ENCODE measurements at regions not wholly inside any gene's neighbourhood (a gene's known extent, or its start where the extent isn't known, plus 50 kb on each side); places are given as distances from the start of the nearest gene placed in this dataset.
A peak's percentile ranks its signal among the peaks of the same experiment; 100 is the strongest.

DNA sequence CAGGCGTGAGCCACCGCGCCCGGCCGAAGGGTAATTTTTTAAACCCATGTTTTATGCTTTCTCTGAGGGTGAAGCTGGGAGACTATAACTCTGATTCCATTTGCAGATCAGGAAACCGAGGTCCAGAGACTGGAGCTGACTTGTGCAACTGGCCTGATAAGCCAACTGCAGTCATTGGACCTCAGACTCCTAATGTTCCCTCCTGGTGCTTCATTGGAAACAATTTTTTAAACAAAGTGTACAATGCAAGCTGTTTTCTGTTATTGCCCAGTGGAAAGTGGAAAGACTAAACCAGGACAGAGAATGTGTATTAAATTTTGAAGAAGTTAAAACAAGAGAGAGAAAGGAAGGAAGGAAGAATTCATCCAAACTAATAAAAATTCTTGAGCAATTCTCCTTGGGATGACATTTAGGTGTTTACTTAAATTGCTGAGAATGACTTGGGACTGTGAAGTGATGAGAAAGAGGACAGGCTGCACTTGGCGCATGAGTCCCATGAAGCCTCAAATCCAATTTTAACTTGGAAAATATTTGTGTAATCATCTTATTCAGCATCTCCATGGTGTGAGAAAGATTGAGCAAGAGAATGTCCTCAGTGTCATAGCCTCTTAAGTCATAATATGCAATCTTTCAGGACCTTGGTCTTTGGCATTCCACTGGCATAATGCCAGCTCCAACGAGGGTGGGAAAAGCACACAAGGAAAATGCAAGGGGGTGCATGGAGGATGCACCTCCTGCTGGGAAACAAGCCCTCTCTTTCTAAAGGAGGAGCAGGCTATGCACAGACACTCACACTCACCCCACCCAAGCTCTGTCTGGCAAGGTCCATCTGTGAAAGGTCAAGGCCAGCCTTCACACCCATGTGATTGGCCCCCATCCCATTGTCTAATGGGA is 342.0 kb downstream of the SIPA1L2 start:
- no peaks in the 10 kb centered on the region for H3K36me3 ChIP-seq
- H3K4me1 ChIP-seq: peaks cover 0 to 16% (median 0%) of the 10 kb centered on the region in 4 donors
- no peak for TF ChIP-seq POLR2A (IDR thresholded peaks at IDR 0.05)
- TF ChIP-seq CTCF (IDR thresholded peaks at IDR 0.05): no peak
- no peaks in the 10 kb centered on the region for H3K27me3 ChIP-seq
- H3K9me3 ChIP-seq: no peaks in the 10 kb centered on the region
- H3K4me3 ChIP-seq: no peak overlapping the region
- H3K27ac ChIP-seq: no peak overlapping the region
- peak in 1 of 3 donors; percentile 51 for DNase-seq

GRCh38 chr1:232285138-232285537 is 344.8 kb downstream of the SIPA1L2 start:
- DNase-seq: no peak
- Histone ChIP-seq H3K4me3 (no peak overlapping the region), H3K27ac (no peak overlapping the region), H3K27me3 (no peaks in the 10 kb centered on the region), H3K36me3 (no peaks in the 10 kb centered on the region), H3K9me3 (no peaks in the 10 kb centered on the region), H3K4me1 (no peaks in the 10 kb centered on the region)
- no peak for TF ChIP-seq POLR2A (IDR thresholded peaks at IDR 0.05)
- TF ChIP-seq CTCF (IDR thresholded peaks at IDR 0.05): no peak

DNA sequence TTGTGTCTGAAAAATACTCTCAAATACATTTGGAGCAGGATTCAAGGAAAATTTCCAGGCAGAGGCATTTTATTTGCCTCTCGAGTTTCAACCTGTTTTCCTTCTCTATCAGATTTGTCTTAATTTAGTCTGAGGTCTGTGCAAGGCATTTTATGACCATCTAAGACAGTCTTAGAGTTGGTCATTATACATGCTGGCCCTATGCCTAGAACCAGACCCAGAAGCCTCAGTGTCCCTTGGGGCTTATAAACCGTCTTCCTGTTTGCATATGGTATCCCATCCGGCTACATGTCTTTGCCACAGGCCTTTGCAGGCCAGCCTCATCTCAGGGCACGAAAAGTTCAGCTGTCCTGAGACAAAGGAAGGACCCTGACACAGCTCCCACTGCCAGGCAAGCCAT is 346.1 kb downstream of the SIPA1L2 start:
- no peaks in the 10 kb centered on the region for H3K27me3 ChIP-seq
- TF ChIP-seq POLR2A (IDR thresholded peaks at IDR 0.05) (no peak), CTCF (IDR thresholded peaks at IDR 0.05) (no peak)

GRCh38 chr1:232282498-232282897 is 347.4 kb downstream of the SIPA1L2 start:
- Histone ChIP-seq H3K9me3 (no peaks in the 10 kb centered on the region), H3K36me3 (no peaks in the 10 kb centered on the region), H3K27me3 (no peaks in the 10 kb centered on the region), H3K4me1 (no peaks in the 10 kb centered on the region), H3K27ac (no peak overlapping the region), H3K4me3 (no peak overlapping the region)
- DNase-seq: no peak
- TF ChIP-seq POLR2A (IDR thresholded peaks at IDR 0.05) (no peak), CTCF (IDR thresholded peaks at IDR 0.05) (no peak)

More for the DNA sequence above, 346.1 kb downstream of the SIPA1L2 start:
- H3K4me3 ChIP-seq: no peak overlapping the region
- no peaks in the 10 kb centered on the region for H3K9me3 ChIP-seq
- no peaks in the 10 kb centered on the region for H3K4me1 ChIP-seq
- H3K27ac ChIP-seq: no peak overlapping the region
- no peaks in the 10 kb centered on the region for H3K36me3 ChIP-seq
- DNase-seq: no peak

DNA sequence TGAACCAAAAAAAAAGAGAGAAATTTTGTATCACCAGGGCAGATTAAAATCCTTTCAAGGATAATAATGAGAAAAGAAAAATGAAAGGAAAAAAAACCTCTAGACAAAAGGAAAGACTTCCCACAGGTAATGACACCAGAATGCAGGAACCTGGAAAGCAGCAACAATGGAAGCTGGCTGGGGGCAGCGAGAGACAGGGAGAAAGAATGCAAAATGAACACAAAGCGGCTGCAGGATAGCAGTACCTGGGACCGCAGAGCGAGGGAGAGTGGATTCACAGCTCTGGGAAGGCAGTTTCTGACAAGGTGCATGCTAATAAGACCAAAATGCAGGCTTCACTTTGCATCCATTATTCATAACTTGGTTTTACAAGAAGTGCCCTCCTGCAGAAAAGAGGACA is 349.0 kb downstream of the SIPA1L2 start:
- DNase-seq: no peak
- TF ChIP-seq CTCF (IDR thresholded peaks at IDR 0.05): no peak
- TF ChIP-seq POLR2A (IDR thresholded peaks at IDR 0.05): no peak
- Histone ChIP-seq H3K36me3 (no peaks in the 10 kb centered on the region), H3K27me3 (no peaks in the 10 kb centered on the region), H3K9me3 (no peaks in the 10 kb centered on the region), H3K27ac (no peak overlapping the region), H3K4me3 (no peak overlapping the region), H3K4me1 (no peaks in the 10 kb centered on the region)

Measured in Peyer's patch (tissue), 4 donors.